BLaER1 treated with 17β-estradiol and CSF1 and Interleukin-3, amounts not matched to agents 10 nM and 100 nM (cell line): ENCODE measurements at regions not wholly inside any gene's neighbourhood (a gene's known extent, or its start where the extent isn't known, plus 50 kb on each side); places are given as distances from the start of the nearest gene placed in this dataset.

Source experiments
- H3K27ac ChIP-seq, 11 experiments: shearing (Covaris generic); formaldehyde crosslinking; 2 replicates each; pipeline ENCODE4 v1.8.1; 2022
- H3K27me3 ChIP-seq, 11 experiments: shearing (Covaris generic); formaldehyde crosslinking; 2 replicates each; pipeline ENCODE4 v1.8.1; 2022
- H3K36me3 ChIP-seq, 11 experiments: shearing (Covaris generic); formaldehyde crosslinking; 2 replicates each; pipeline ENCODE4 v1.8.1; 2022
- H3K4me1 ChIP-seq, 10 experiments: shearing (Covaris generic); formaldehyde crosslinking; 2 replicates each; pipeline ENCODE4 v1.8.1; 2022
- H3K4me2 ChIP-seq, 11 experiments: shearing (Covaris generic); formaldehyde crosslinking; 2 replicates each; pipeline ENCODE4 v1.8.1; 2022
- H3K4me3 ChIP-seq, 10 experiments: shearing (Covaris generic); formaldehyde crosslinking; 2 replicates each; pipeline ENCODE4 v1.8.1; 2022
- H3K9ac ChIP-seq, 11 experiments: shearing (Covaris generic); formaldehyde crosslinking; 2 replicates each; pipeline ENCODE4 v1.8.1; 2022
- H3K9me3 ChIP-seq, 11 experiments: shearing (Covaris generic); formaldehyde crosslinking; replicated peaks in 1 of 11; 2 replicates each; pipeline ENCODE4 v1.8.1; 2022
- H4K20me1 ChIP-seq, 11 experiments: shearing (Covaris generic); formaldehyde crosslinking; 2 replicates each; pipeline ENCODE4 v1.8.1; 2022
- Cebpa-rat ChIP-seq, 11 experiments: shearing (Covaris generic); IDR thresholded peaks; 2 replicates each; pipeline ENCODE4 v1.8.1; 2022

GRCh38 chr11:131066551-131066950, 150.3 kb upstream of the SNX19 start:
- Histone ChIP-seq H3K27me3 (no peaks in the 10 kb centered on the region), H3K4me3 (no peak overlapping the region), H3K4me2 (no peak overlapping the region), H3K27ac (no peak overlapping the region), H3K36me3 (no peaks in the 10 kb centered on the region), H3K4me1 (no peaks in the 10 kb centered on the region), H3K9ac (no peak overlapping the region), H4K20me1 (no peaks in the 10 kb centered on the region; a peak in 1 of 22 replicates), H3K9me3 (no peaks in the 10 kb centered on the region)
- no peak for TF ChIP-seq Cebpa-rat (IDR thresholded peaks at IDR 0.05)

GRCh38 chr11:131070365-131070764, 154.1 kb upstream of the SNX19 start:
- H3K4me1 ChIP-seq, result peaks cover 0 to 13% (median 0%) of the 10 kb centered on the region in 10 experiments; a peak in 2 of 20 replicates
- no peak overlapping the region for H3K4me2 ChIP-seq
- no peak overlapping the region for H3K9ac ChIP-seq
- no peaks in the 10 kb centered on the region for H3K9me3 ChIP-seq
- H3K4me3 ChIP-seq, result no peak overlapping the region
- H3K36me3 ChIP-seq, result no peaks in the 10 kb centered on the region
- no peak overlapping the region for H3K27ac ChIP-seq
- TF ChIP-seq Cebpa-rat (IDR thresholded peaks at IDR 0.05), result no peak
- no peaks in the 10 kb centered on the region; a peak in 1 of 22 replicates for H4K20me1 ChIP-seq
- H3K27me3 ChIP-seq, result no peaks in the 10 kb centered on the region

- Histone ChIP-seq H3K27me3 (no peaks in the 10 kb centered on the region), H3K4me1 (peaks cover 0 to 13% (median 0%) of the 10 kb centered on the region in 10 experiments; a peak in 2 of 20 replicates), H3K36me3 (no peaks in the 10 kb centered on the region), H3K27ac (no peak overlapping the region), H3K9me3 (no peaks in the 10 kb centered on the region), H3K4me2 (no peak overlapping the region), H3K4me3 (no peak overlapping the region), H4K20me1 (no peaks in the 10 kb centered on the region), H3K9ac (no peak overlapping the region)
- no peak for TF ChIP-seq Cebpa-rat (IDR thresholded peaks at IDR 0.05)
Measured at GRCh38 chr11:131073167-131073566, 156.9 kb upstream of the SNX19 start.

GRCh38 chr11:131074573-131074972, 158.3 kb upstream of the SNX19 start:
- TF ChIP-seq Cebpa-rat (IDR thresholded peaks at IDR 0.05), result no peak
- no peaks in the 10 kb centered on the region for H3K27me3 ChIP-seq
- H3K9me3 ChIP-seq, result no peaks in the 10 kb centered on the region
- no peak overlapping the region for H3K4me3 ChIP-seq
- no peaks in the 10 kb centered on the region for H4K20me1 ChIP-seq
- H3K4me2 ChIP-seq, result no peak overlapping the region; a peak in 1 of 22 replicates
- H3K9ac ChIP-seq, result no peak overlapping the region
- H3K4me1 ChIP-seq, result peaks cover 0 to 13% (median 0%) of the 10 kb centered on the region in 10 experiments; a peak in 2 of 20 replicates
- no peaks in the 10 kb centered on the region for H3K36me3 ChIP-seq
- H3K27ac ChIP-seq, result no peak overlapping the region

GRCh38 chr11:131077340-131077739, 161.1 kb upstream of the SNX19 start:
- no peaks in the 10 kb centered on the region for H4K20me1 ChIP-seq
- no peaks in the 10 kb centered on the region for H3K27me3 ChIP-seq
- H3K9ac ChIP-seq, result no peak overlapping the region
- peaks cover 0 to 6% (median 0%) of the 10 kb centered on the region in 11 experiments; a peak in 3 of 22 replicates for H3K9me3 ChIP-seq
- no peak overlapping the region for H3K4me3 ChIP-seq
- peaks cover 0 to 13% (median 0%) of the 10 kb centered on the region in 10 experiments; a peak in 2 of 20 replicates for H3K4me1 ChIP-seq
- TF ChIP-seq Cebpa-rat (IDR thresholded peaks at IDR 0.05), result no peak
- H3K4me2 ChIP-seq, result no peak overlapping the region
- H3K36me3 ChIP-seq, result no peaks in the 10 kb centered on the region
- H3K27ac ChIP-seq, result no peak overlapping the region

GRCh38 chr11:131079036-131079435, 162.8 kb upstream of the SNX19 start:
- Histone ChIP-seq H3K4me3 (no peak overlapping the region), H3K27ac (no peak overlapping the region), H3K4me2 (no peak overlapping the region), H3K36me3 (no peaks in the 10 kb centered on the region), H3K4me1 (peaks cover 0 to 10% (median 0%) of the 10 kb centered on the region in 10 experiments; a peak in 1 of 20 replicates), H4K20me1 (no peaks in the 10 kb centered on the region), H3K9me3 (peaks cover 0 to 6% (median 0%) of the 10 kb centered on the region in 11 experiments; a peak in 3 of 22 replicates), H3K9ac (no peak overlapping the region), H3K27me3 (no peaks in the 10 kb centered on the region)
- TF ChIP-seq Cebpa-rat (IDR thresholded peaks at IDR 0.05), result no peak

GRCh38 chr11:131089727-131090245, 173.5 kb upstream of the SNX19 start:
- Histone ChIP-seq H4K20me1 (no peaks in the 10 kb centered on the region), H3K4me1 (peaks cover 0 to 4% (median 0%) of the 10 kb centered on the region in 10 experiments; a peak in 7 of 20 replicates), H3K27ac (no peak overlapping the region), H3K9me3 (peaks cover 11 to 19% (median 17%) of the 10 kb centered on the region in 11 experiments), H3K27me3 (no peaks in the 10 kb centered on the region), H3K4me3 (no peak overlapping the region), H3K36me3 (0 out of 22 replicates have a peak, but pooled peaks cover 0 to 4% (median 0%) of the 10 kb centered on the region in 11 experiments), H3K4me2 (no peak overlapping the region), H3K9ac (no peak overlapping the region)
- no peak for TF ChIP-seq Cebpa-rat (IDR thresholded peaks at IDR 0.05)

GRCh38 chr11:131092469-131092868, 176.2 kb upstream of the SNX19 start:
- Histone ChIP-seq H4K20me1 (no peaks in the 10 kb centered on the region), H3K27me3 (no peaks in the 10 kb centered on the region)
- TF ChIP-seq Cebpa-rat (IDR thresholded peaks at IDR 0.05), result no peak

GRCh38 chr11:131094827-131095226, 178.5 kb upstream of the SNX19 start:
- Histone ChIP-seq H3K27me3 (no peaks in the 10 kb centered on the region), H3K27ac (no peak overlapping the region), H3K4me3 (no peak overlapping the region), H4K20me1 (no peaks in the 10 kb centered on the region), H3K4me2 (peak overlapping the region in 8 of 11 experiments; percentile 20 to 59 (median 48); a peak in 13 of 22 replicates), H3K9me3 (no peaks in the 10 kb centered on the region), H3K36me3 (no peaks in the 10 kb centered on the region), H3K4me1 (peaks cover 0 to 17% (median 11%) of the 10 kb centered on the region in 10 experiments; a peak in 12 of 20 replicates), H3K9ac (no peak overlapping the region)
- no peak for TF ChIP-seq Cebpa-rat (IDR thresholded peaks at IDR 0.05)

More at GRCh38 chr11:131092469-131092868, 176.2 kb upstream of the SNX19 start:
- Histone ChIP-seq H3K4me3 (no peak overlapping the region), H3K27ac (no peak overlapping the region), H3K9ac (no peak overlapping the region), H3K36me3 (no peaks in the 10 kb centered on the region), H3K9me3 (no peaks in the 10 kb centered on the region), H3K4me1 (peaks cover 0 to 17% (median 11%) of the 10 kb centered on the region in 10 experiments; a peak in 12 of 20 replicates), H3K4me2 (no peak overlapping the region)
